Gastrocnemius medialis (tissue), 4 donors: ENCODE measurements at regions not wholly inside any gene's neighbourhood (a gene's known extent, or its start where the extent isn't known, plus 50 kb on each side); places are given as distances from the start of the nearest gene placed in this dataset.

ENCODE experiments used
- ATAC-seq, 2 donors: fragments of 150-250 bp; one replicate each; pipeline ENCODE4 v1.9.1; 2016
- DNase-seq, 2 donors: peaks; one replicate each; pipeline ENCODE4 v3.0.0-alpha.2; 2019
- H3K27ac ChIP-seq, 4 donors: fragments of 200-600 bp; sonication (generic); 1 replicate in 1 of 4; 2 replicates in 3 of 4; pipeline ENCODE4 v1.5.1; 2016 to 2018; ENCODE audit warnings: mild to moderate bottlenecking in 2 of 4, moderate library complexity in 1 of 4
- H3K27me3 ChIP-seq, 3 donors: fragments of 200-600 bp; sonication (generic) in 2 of 3; 1 replicate in 1 of 3; 2 replicates in 2 of 3; pipeline versions ENCODE4 v1.5.1 to v1.6.0; 2016 to 2019; ENCODE audit warnings: mild to moderate bottlenecking in 1 of 3, moderate library complexity in 1 of 3
- H3K36me3 ChIP-seq, 2 donors: fragments of 200-600 bp; sonication (generic) in 1 of 2; one replicate each; pipeline ENCODE4 v1.5.1; 2017 to 2018
- H3K4me1 ChIP-seq, 2 donors: fragments of 200-600 bp; sonication (generic) in 1 of 2; one replicate each; pipeline ENCODE4 v1.5.1; 2016 to 2017; ENCODE audit warnings: mild to moderate bottlenecking in 2 of 2
- H3K4me3 ChIP-seq, 4 donors: fragments of 200-600 bp; sonication (generic) in 3 of 4; 1 replicate in 1 of 4; 2 replicates in 3 of 4; pipeline ENCODE4 v1.5.1; 2016 to 2019; ENCODE audit warnings: mild to moderate bottlenecking in 2 of 4
- H3K9me3 ChIP-seq, 3 donors: fragments of 200-600 bp; sonication (generic) in 2 of 3; 1 replicate in 1 of 3; 2 replicates in 2 of 3; pipeline ENCODE4 v1.5.1; 2016 to 2019
- POLR2A ChIP-seq, 2 donors: fragments of 450-650 bp; IDR thresholded peaks; one replicate each; pipeline ENCODE4 v1.6.1; 2017; ENCODE audit warnings: antibody characterized with exemption in 2 of 2, mild to moderate bottlenecking in 2 of 2, moderate library complexity in 2 of 2
- in situ Hi-C, 4 donors: fragments of 200-750 bp; cut with MboI; loops; one replicate each; pipeline versions ENCODE4 v1.15.0 to v1.8.0; 2017; ENCODE audit warnings: low sequenced_read_pairs in 4 of 4
- intact Hi-C: fragments of 100-400 bp; cut with DNase I; formaldehyde crosslinking; loops from one replicate; pipeline ENCODE4 v1.15.1; 2023; ENCODE audit warnings: low total_unique reads
- TF ChIP-seq, protein P1 (sequence below), 5 experiments: fragments of 450-650 bp in 3 of 5; fragments of 200-600 bp in 2 of 5; sonication (generic) in 2 of 5; IDR thresholded peaks in 4 of 5; conservative IDR thresholded peaks in 1 of 5; 1 replicate in 4 of 5; 2 replicates in 1 of 5; pipeline ENCODE4 v1.5.1; 2016 to 2019; ENCODE audit warnings: antibody characterized with exemption in 5 of 5, mild to moderate bottlenecking in 3 of 5, moderate library complexity in 3 of 5

DNA sequence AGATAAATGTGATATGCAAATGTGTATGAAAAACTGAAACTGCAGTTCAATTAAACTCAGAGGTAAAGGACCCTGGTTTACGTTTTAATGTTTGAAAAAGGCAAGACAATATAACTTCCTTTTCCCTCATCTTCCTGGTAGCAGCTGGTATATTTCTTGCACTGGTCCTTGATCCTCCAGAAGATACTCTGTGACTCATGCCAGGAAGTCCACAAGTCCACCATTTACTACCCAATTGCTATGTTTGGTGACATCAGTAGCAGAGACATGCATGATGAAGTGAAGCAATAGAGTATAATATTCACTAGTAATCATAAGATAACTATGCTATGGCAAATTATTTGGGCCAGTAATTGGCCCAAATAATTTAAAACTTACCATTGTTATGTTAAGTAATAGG lies 774.5 kb upstream of the NEGR1 start:
- H3K9me3 ChIP-seq: no peaks in the 10 kb centered on the region
- intact Hi-C loops (no loop called here), in situ Hi-C loops (no loop called here)
- H3K27ac ChIP-seq: no peak overlapping the region
- no peaks in the 10 kb centered on the region for H3K36me3 ChIP-seq
- ATAC-seq (no peak), DNase-seq (no peak)
- H3K4me1 ChIP-seq: no peaks in the 10 kb centered on the region
- no peak overlapping the region for H3K4me3 ChIP-seq
- TF ChIP-seq, protein P1, sequence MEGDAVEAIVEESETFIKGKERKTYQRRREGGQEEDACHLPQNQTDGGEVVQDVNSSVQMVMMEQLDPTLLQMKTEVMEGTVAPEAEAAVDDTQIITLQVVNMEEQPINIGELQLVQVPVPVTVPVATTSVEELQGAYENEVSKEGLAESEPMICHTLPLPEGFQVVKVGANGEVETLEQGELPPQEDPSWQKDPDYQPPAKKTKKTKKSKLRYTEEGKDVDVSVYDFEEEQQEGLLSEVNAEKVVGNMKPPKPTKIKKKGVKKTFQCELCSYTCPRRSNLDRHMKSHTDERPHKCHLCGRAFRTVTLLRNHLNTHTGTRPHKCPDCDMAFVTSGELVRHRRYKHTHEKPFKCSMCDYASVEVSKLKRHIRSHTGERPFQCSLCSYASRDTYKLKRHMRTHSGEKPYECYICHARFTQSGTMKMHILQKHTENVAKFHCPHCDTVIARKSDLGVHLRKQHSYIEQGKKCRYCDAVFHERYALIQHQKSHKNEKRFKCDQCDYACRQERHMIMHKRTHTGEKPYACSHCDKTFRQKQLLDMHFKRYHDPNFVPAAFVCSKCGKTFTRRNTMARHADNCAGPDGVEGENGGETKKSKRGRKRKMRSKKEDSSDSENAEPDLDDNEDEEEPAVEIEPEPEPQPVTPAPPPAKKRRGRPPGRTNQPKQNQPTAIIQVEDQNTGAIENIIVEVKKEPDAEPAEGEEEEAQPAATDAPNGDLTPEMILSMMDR (IDR thresholded peaks at IDR 0.05 in 4 of 5, conservative IDR thresholded peaks at IDR 0.05 in 1 of 5): no peak
- no peak for TF ChIP-seq POLR2A (IDR thresholded peaks at IDR 0.05)
- H3K27me3 ChIP-seq: no peaks in the 10 kb centered on the region

DNA sequence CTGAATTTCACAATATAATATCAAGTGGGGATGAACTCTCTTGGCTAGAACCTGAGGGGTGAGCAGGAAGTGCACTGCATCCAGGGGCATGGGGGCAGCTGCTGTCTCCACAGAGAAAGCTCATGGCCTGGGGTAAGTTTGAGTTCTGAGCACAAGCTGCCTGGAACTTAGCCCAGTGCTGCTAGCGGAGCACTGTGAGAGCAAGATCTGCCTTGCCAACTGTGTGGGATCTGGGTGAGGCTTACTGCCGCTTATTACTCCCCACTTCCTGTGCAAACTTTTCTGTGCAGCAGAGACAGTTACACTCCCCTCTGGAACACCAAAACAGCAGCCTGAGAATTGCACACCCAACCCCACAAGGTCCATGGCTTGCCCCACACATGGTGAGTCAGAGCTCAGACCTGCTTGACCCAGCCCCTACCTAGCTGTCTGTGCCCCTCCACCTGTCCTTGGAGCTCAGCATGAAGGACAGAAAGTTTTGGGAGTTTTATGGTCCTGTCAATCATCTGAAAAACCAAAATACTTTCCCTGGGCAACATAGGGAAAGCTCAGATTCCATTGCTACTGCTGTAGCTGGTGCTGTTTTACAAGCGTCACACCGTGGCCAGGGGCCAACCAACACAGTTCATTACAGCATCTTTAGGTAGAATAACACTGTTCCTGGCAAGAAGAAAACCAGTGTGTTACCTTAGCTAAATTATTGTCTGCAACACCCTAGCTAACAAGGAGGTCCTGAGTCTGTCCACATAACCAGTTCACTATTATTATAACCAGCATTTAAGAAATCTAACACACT lies 762.1 kb upstream of the NEGR1 start:
- DNase-seq (no peak), ATAC-seq (no peak)
- H3K27me3 ChIP-seq: no peaks in the 10 kb centered on the region
- no peak overlapping the region for H3K27ac ChIP-seq
- TF ChIP-seq, protein P1 (IDR thresholded peaks at IDR 0.05 in 4 of 5, conservative IDR thresholded peaks at IDR 0.05 in 1 of 5): no peak
- TF ChIP-seq POLR2A (IDR thresholded peaks at IDR 0.05): no peak
- no peaks in the 10 kb centered on the region for H3K9me3 ChIP-seq
- H3K4me1 ChIP-seq: no peaks in the 10 kb centered on the region
- in situ Hi-C loops: no loop called here
- H3K4me3 ChIP-seq: no peak overlapping the region
- H3K36me3 ChIP-seq: no peaks in the 10 kb centered on the region
- intact Hi-C loops: no loop called here

DNA sequence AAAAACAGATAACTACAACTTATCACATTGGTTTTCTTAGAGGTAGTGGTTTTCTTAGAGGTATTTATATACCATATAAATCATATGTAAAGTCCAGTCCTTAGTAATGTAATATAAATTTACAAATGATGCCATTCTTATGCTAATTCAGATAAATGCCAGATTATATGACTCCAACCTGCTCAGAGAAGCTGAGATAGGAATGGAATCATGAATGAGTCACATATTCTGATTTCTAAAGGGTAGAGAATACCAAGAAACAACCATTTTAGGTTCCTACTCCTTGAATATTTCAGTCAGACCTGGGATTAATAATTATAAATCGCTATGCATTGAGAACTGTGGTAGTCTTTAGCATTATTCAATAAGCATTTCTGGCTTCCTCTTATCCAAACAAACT lies 760.1 kb upstream of the NEGR1 start:
- intact Hi-C loops: no loop called here
- H3K9me3 ChIP-seq: no peaks in the 10 kb centered on the region
- DNase-seq (no peak), ATAC-seq (no peak)
- H3K27ac ChIP-seq: no peak overlapping the region
- no peak for TF ChIP-seq POLR2A (IDR thresholded peaks at IDR 0.05)
- TF ChIP-seq, protein P1 (IDR thresholded peaks at IDR 0.05 in 4 of 5, conservative IDR thresholded peaks at IDR 0.05 in 1 of 5): no peak
- H3K36me3 ChIP-seq: no peaks in the 10 kb centered on the region
- in situ Hi-C loops: no loop called here
- H3K4me3 ChIP-seq: no peak overlapping the region
- H3K4me1 ChIP-seq: no peaks in the 10 kb centered on the region
- no peaks in the 10 kb centered on the region for H3K27me3 ChIP-seq

DNA sequence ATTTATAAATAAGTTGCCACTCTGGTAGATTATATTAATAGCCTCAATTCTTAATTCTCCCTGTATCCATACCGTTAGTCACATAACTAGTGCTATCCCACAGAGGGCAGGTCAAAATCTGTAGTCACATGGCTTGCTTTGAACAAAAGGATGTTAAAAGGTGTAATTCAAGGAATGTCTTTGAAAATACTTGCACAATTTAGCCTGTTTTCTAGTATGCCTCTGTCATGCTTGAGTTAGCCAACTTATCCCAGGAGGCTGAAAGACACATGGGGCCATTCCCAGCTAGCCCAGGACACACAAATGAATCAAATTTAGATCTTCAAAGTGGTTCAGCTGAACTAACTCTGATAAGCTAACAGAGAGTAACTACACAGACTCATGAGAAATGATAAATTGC lies 758.5 kb upstream of the NEGR1 start:
- ATAC-seq (no peak), DNase-seq (no peak)
- Histone ChIP-seq H3K36me3 (no peaks in the 10 kb centered on the region), H3K9me3 (no peaks in the 10 kb centered on the region), H3K4me3 (no peak overlapping the region), H3K27ac (no peak overlapping the region), H3K4me1 (no peaks in the 10 kb centered on the region), H3K27me3 (no peaks in the 10 kb centered on the region)
- no peak for TF ChIP-seq POLR2A (IDR thresholded peaks at IDR 0.05)
- intact Hi-C loops (no loop called here), in situ Hi-C loops (no loop called here)

DNA sequence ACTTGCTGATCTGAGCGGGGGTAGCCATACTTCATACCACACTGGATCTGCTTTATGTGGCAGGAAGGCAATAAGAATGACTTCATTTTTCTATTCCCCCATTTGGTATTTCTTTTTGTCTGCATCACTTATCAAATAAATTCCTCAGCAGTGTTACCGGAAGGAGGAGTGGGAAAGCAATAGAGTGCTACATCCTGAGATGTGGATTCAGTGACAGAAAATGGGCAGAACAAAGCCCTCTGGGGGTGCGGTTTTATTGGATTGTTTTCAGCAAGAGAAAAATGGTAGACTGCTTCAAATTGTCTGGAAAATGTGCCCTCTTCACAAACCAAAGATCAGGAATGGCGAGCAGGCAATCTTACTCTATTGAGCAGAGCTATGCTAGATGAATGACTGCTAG lies 751.9 kb upstream of the NEGR1 start:
- ATAC-seq: no peak
- DNase-seq: no peak
- Histone ChIP-seq H3K36me3 (no peaks in the 10 kb centered on the region), H3K27me3 (no peaks in the 10 kb centered on the region), H3K4me1 (no peaks in the 10 kb centered on the region), H3K9me3 (no peaks in the 10 kb centered on the region), H3K27ac (no peak overlapping the region), H3K4me3 (no peak overlapping the region)
- in situ Hi-C loops: no loop called here
- intact Hi-C loops: no loop called here
- no peak for TF ChIP-seq POLR2A (IDR thresholded peaks at IDR 0.05)
- TF ChIP-seq, protein P1 (IDR thresholded peaks at IDR 0.05 in 4 of 5, conservative IDR thresholded peaks at IDR 0.05 in 1 of 5): no peak
